ENCODE measurements at regions not wholly inside any gene's neighbourhood (a gene's known extent, or its start where the extent isn't known, plus 50 kb on each side); places are given as distances from the start of the nearest gene placed in this dataset.
"Not testable (repeated sequence)": the region's sequence is repeated elsewhere in the genome, so short reads cannot be mapped to it uniquely, and the experiment has no call there.

- not testable (repeated sequence) for TF ChIP-seq POLR2A, CTCF, POLR2AphosphoS5 (IDR thresholded peaks at IDR 0.05)
These were observed 95.8 kb upstream of the LPCAT1 start for GRCh38 chr5:1619531-1619930.
